ENCODE measurements at regions not wholly inside any gene's neighbourhood (a gene's known extent, or its start where the extent isn't known, plus 50 kb on each side); places are given as distances from the start of the nearest gene placed in this dataset.

DNA sequence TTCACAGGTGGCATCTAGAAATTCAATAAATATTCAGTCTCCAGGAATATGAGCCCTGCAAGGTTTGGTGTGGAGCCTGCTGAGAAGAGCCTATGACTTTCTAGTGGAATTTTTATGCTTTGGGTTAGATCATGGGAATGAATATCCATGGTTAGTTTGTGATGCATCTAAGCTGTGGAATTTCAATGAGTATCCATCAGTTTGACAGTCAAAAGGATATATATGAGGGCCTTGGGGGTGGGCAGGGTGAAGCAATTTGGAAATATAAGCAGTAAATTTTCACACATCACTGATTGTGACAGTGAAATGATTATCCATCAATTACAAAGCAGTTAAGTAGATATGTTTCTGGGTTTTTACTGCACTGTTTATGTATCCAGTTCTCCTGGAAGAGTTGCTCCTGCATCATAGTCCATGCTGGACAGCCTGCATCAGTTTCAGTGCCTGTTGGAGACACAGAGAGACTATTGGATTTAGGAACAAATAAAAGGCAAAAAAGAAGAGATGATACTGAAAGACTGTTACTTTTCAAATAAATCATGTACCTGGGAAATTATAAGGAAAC lies 530.8 kb downstream of the MFSD1 start:
- TF ChIP-seq, protein P1, sequence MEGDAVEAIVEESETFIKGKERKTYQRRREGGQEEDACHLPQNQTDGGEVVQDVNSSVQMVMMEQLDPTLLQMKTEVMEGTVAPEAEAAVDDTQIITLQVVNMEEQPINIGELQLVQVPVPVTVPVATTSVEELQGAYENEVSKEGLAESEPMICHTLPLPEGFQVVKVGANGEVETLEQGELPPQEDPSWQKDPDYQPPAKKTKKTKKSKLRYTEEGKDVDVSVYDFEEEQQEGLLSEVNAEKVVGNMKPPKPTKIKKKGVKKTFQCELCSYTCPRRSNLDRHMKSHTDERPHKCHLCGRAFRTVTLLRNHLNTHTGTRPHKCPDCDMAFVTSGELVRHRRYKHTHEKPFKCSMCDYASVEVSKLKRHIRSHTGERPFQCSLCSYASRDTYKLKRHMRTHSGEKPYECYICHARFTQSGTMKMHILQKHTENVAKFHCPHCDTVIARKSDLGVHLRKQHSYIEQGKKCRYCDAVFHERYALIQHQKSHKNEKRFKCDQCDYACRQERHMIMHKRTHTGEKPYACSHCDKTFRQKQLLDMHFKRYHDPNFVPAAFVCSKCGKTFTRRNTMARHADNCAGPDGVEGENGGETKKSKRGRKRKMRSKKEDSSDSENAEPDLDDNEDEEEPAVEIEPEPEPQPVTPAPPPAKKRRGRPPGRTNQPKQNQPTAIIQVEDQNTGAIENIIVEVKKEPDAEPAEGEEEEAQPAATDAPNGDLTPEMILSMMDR (IDR thresholded peaks at IDR 0.05; ENCODE audit: insufficient read depth, low read length, poor library complexity, severe bottlenecking): no peak
- no peak for TF ChIP-seq EZH2phosphoT487 (conservative IDR thresholded peaks at IDR 0.05; ENCODE audit: low read length)
- Histone ChIP-seq H3K9me3 (ENCODE audit: insufficient read depth, low read length) (no peaks in the 10 kb centered on the region), H3K9me2 (replicated peaks; ENCODE audit: insufficient read depth, low read length) (no peaks in the 10 kb centered on the region), H3K9ac (ENCODE audit: low read length) (no peak overlapping the region), H3F3A (ENCODE audit: insufficient read depth) (no peaks in the 10 kb centered on the region), H3K79me2 (ENCODE audit: insufficient read depth, low read length) (no peaks in the 10 kb centered on the region), H3K36me3 (ENCODE audit: low read length) (no peaks in the 10 kb centered on the region), H3K4me2 (ENCODE audit: low read depth, low read length, poor library complexity, severe bottlenecking) (no peak overlapping the region), H3K4me3 (ENCODE audit: insufficient read depth, low read length, poor library complexity, severe bottlenecking) (no peak overlapping the region), H4K20me1 (ENCODE audit: low read depth, low read length) (no peaks in the 10 kb centered on the region), H3K27me3 (ENCODE audit: low read length) (no peaks in the 10 kb centered on the region), H2AFZ (ENCODE audit: low read depth, low read length, severe bottlenecking) (no peak overlapping the region), H3K27ac (ENCODE audit: low read depth, low read length) (no peak overlapping the region)

GRCh38 chr3:159339131-159339530 lies 537.3 kb downstream of the MFSD1 start:
- TF ChIP-seq, protein P1 (IDR thresholded peaks at IDR 0.05; ENCODE audit: insufficient read depth, low read length, poor library complexity, severe bottlenecking): no peak
- no peak for TF ChIP-seq EZH2phosphoT487 (conservative IDR thresholded peaks at IDR 0.05; ENCODE audit: low read length)
- no peak overlapping the region for H2AFZ ChIP-seq (ENCODE audit: low read depth, low read length, severe bottlenecking)
- no peaks in the 10 kb centered on the region for H3K27me3 ChIP-seq (ENCODE audit: low read length)
- H3K9me2 ChIP-seq (replicated peaks; ENCODE audit: insufficient read depth, low read length): no peaks in the 10 kb centered on the region
- H3K79me2 ChIP-seq (ENCODE audit: insufficient read depth, low read length): no peaks in the 10 kb centered on the region
- H3K4me3 ChIP-seq (ENCODE audit: insufficient read depth, low read length, poor library complexity, severe bottlenecking): no peak overlapping the region
- H3K9me3 ChIP-seq (ENCODE audit: insufficient read depth, low read length): no peaks in the 10 kb centered on the region
- no peak overlapping the region for H3K4me2 ChIP-seq (ENCODE audit: low read depth, low read length, poor library complexity, severe bottlenecking)
- no peak overlapping the region for H3K27ac ChIP-seq (ENCODE audit: low read depth, low read length)
- H3K9ac ChIP-seq (ENCODE audit: low read length): no peak overlapping the region
- no peaks in the 10 kb centered on the region for H3F3A ChIP-seq (ENCODE audit: insufficient read depth)
- no peaks in the 10 kb centered on the region for H4K20me1 ChIP-seq (ENCODE audit: low read depth, low read length)
- no peaks in the 10 kb centered on the region for H3K36me3 ChIP-seq (ENCODE audit: low read length)

DNA sequence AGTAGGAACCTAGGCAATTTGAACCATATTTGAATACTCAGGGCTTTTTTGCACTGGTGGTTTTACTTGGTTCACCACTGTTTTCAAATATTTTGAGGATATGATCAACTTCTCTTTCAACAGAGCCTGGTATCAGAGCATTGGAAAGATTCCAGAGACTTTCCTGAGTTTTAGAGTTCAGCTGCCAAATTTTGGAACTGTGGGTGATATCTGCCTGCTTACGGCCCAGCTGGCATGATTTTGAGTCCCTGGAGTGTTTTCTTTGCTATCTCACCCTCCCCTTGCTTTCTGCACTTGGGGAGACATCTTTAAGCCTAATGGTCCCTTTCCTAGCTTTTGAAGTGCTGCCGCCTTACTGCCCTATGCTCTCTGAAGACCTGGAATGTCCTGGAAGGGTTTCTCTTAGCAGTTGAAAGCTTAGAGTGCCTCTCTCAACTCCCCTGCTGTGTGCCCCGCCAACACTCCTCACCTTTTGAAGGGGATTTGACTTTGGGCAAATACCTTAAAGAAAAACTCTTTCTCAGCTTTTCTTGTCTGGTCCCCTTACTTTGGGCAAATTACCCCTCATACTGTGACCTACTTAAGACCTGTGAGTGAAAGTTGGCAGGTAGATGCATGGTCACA lies 539.1 kb downstream of the MFSD1 start:
- H3K9ac ChIP-seq (ENCODE audit: low read length): no peak overlapping the region
- H3K36me3 ChIP-seq (ENCODE audit: low read length): no peaks in the 10 kb centered on the region
- H3K27me3 ChIP-seq (ENCODE audit: low read length): no peaks in the 10 kb centered on the region
- no peak overlapping the region for H2AFZ ChIP-seq (ENCODE audit: low read depth, low read length, severe bottlenecking)
- H3K4me3 ChIP-seq (ENCODE audit: insufficient read depth, low read length, poor library complexity, severe bottlenecking): no peak overlapping the region
- H3F3A ChIP-seq (ENCODE audit: insufficient read depth): no peaks in the 10 kb centered on the region
- no peaks in the 10 kb centered on the region for H4K20me1 ChIP-seq (ENCODE audit: low read depth, low read length)
- no peaks in the 10 kb centered on the region for H3K9me2 ChIP-seq (replicated peaks; ENCODE audit: insufficient read depth, low read length)
- no peak for TF ChIP-seq EZH2phosphoT487 (conservative IDR thresholded peaks at IDR 0.05; ENCODE audit: low read length)
- TF ChIP-seq, protein P1 (IDR thresholded peaks at IDR 0.05; ENCODE audit: insufficient read depth, low read length, poor library complexity, severe bottlenecking): no peak
- H3K27ac ChIP-seq (ENCODE audit: low read depth, low read length): no peak overlapping the region
- no peak overlapping the region for H3K4me2 ChIP-seq (ENCODE audit: low read depth, low read length, poor library complexity, severe bottlenecking)
- no peaks in the 10 kb centered on the region for H3K79me2 ChIP-seq (ENCODE audit: insufficient read depth, low read length)
- H3K9me3 ChIP-seq (ENCODE audit: insufficient read depth, low read length): no peaks in the 10 kb centered on the region

Data from SU-DHL-6 (cell line).